Suprapubic skin (tissue), 4 donors: ENCODE measurements at regions not wholly inside any gene's neighbourhood (a gene's known extent, or its start where the extent isn't known, plus 50 kb on each side); places are given as distances from the start of the nearest gene placed in this dataset.
A peak's percentile ranks its signal among the peaks of the same experiment; 100 is the strongest.

Source experiments
- DNase-seq, 2 donors: peaks; one replicate each; pipeline ENCODE4 v3.0.0-alpha.2; 2019; ENCODE audit warnings: low spot score in 2 of 2
- H3K27ac ChIP-seq: fragments of 200-600 bp; sonication (generic); one replicate; pipeline ENCODE4 v1.5.1; 2019
- H3K27me3 ChIP-seq: fragments of 200-600 bp; sonication (generic); one replicate; pipeline ENCODE4 v1.5.1; 2019
- H3K36me3 ChIP-seq: fragments of 200-600 bp; sonication (generic); one replicate; pipeline ENCODE4 v1.5.1; 2019
- H3K4me1 ChIP-seq: fragments of 200-600 bp; sonication (generic); one replicate; pipeline ENCODE4 v1.5.1; 2019
- H3K4me3 ChIP-seq: fragments of 200-600 bp; sonication (generic); one replicate; pipeline ENCODE4 v1.5.1; 2019; ENCODE audit warnings: mild to moderate bottlenecking
- H3K9me3 ChIP-seq: fragments of 200-600 bp; sonication (generic); one replicate; pipeline ENCODE4 v1.5.1; 2019
- CTCF ChIP-seq, 2 donors: fragments of 200-600 bp in 1 of 2; fragments of 450-650 bp in 1 of 2; sonication (generic) in 1 of 2; IDR thresholded peaks; one replicate each; pipeline ENCODE4 v1.5.1; 2016 to 2019; ENCODE audit warnings: antibody characterized with exemption in 2 of 2, mild to moderate bottlenecking in 1 of 2, moderate library complexity in 1 of 2
- EP300 ChIP-seq: sonication (generic); formaldehyde crosslinking; IDR thresholded peaks from one replicate; pipeline ENCODE4 v1.6.1; 2017; ENCODE audit warnings: antibody characterized with exemption
- POLR2A ChIP-seq, 2 donors: fragments of 450-650 bp; IDR thresholded peaks; one replicate each; pipeline ENCODE4 v1.6.1; 2017; ENCODE audit warnings: antibody characterized with exemption in 2 of 2, mild to moderate bottlenecking in 2 of 2, moderate library complexity in 2 of 2
- POLR2AphosphoS5 ChIP-seq, 3 donors: sonication (generic); formaldehyde crosslinking; IDR thresholded peaks; one replicate each; pipeline ENCODE4 v1.6.1; 2017; ENCODE audit warnings: antibody characterized with exemption in 3 of 3
- WGBS: methylation state at CpG from one replicate; pipeline ENCODE4 v1.1.5; 2018; 5-methylcytosine and 5-hydroxymethylcytosine counted together

GRCh38 chrX:115936008-115936407, 234.5 kb upstream of the AGTR2 start:
- DNase-seq: no peak
- Histone ChIP-seq H3K27ac (no peak overlapping the region), H3K27me3 (no peaks in the 10 kb centered on the region), H3K4me3 (no peak overlapping the region), H3K4me1 (no peaks in the 10 kb centered on the region), H3K9me3 (no peaks in the 10 kb centered on the region), H3K36me3 (no peaks in the 10 kb centered on the region)
- TF ChIP-seq POLR2AphosphoS5 (IDR thresholded peaks at IDR 0.05): no peak
- no peak for TF ChIP-seq EP300
- TF ChIP-seq CTCF (IDR thresholded peaks at IDR 0.05): no peak
- no peak for TF ChIP-seq POLR2A (IDR thresholded peaks at IDR 0.05)
- WGBS: 64% methylated on average over 5 of the region's 5 CpGs

GRCh38 chrX:115939070-115939469, 231.5 kb upstream of the AGTR2 start:
- no peak overlapping the region for H3K4me3 ChIP-seq
- no peak for DNase-seq
- no peaks in the 10 kb centered on the region for H3K9me3 ChIP-seq
- H3K36me3 ChIP-seq: no peaks in the 10 kb centered on the region
- H3K4me1 ChIP-seq: no peaks in the 10 kb centered on the region
- no peaks in the 10 kb centered on the region for H3K27me3 ChIP-seq
- 58% methylated on average over 2 of the region's 2 CpGs for WGBS
- TF ChIP-seq POLR2AphosphoS5 (IDR thresholded peaks at IDR 0.05) (no peak), EP300 (no peak), CTCF (IDR thresholded peaks at IDR 0.05) (no peak), POLR2A (IDR thresholded peaks at IDR 0.05) (no peak)
- no peak overlapping the region for H3K27ac ChIP-seq

GRCh38 chrX:115939636-115940160, 230.8 kb upstream of the AGTR2 start:
- no peaks in the 10 kb centered on the region for H3K9me3 ChIP-seq
- TF ChIP-seq POLR2A (IDR thresholded peaks at IDR 0.05) (no peak), CTCF (IDR thresholded peaks at IDR 0.05) (no peak), EP300 (no peak), POLR2AphosphoS5 (IDR thresholded peaks at IDR 0.05) (no peak)
- H3K4me1 ChIP-seq: no peaks in the 10 kb centered on the region
- 96% methylated on average over 2 of the region's 2 CpGs for WGBS
- H3K27ac ChIP-seq: no peak overlapping the region
- H3K27me3 ChIP-seq: no peaks in the 10 kb centered on the region
- no peaks in the 10 kb centered on the region for H3K36me3 ChIP-seq
- DNase-seq: no peak
- no peak overlapping the region for H3K4me3 ChIP-seq

- H3K4me3 ChIP-seq: no peak overlapping the region
- no peaks in the 10 kb centered on the region for H3K27me3 ChIP-seq
- 88% methylated on average over 2 of the region's 2 CpGs for WGBS
- no peak overlapping the region for H3K27ac ChIP-seq
- H3K36me3 ChIP-seq: no peaks in the 10 kb centered on the region
- no peaks in the 10 kb centered on the region for H3K9me3 ChIP-seq
- TF ChIP-seq POLR2AphosphoS5 (IDR thresholded peaks at IDR 0.05) (no peak), POLR2A (IDR thresholded peaks at IDR 0.05) (no peak), CTCF (IDR thresholded peaks at IDR 0.05) (no peak), EP300 (no peak)
- no peak for DNase-seq
- no peaks in the 10 kb centered on the region for H3K4me1 ChIP-seq
Measured at GRCh38 chrX:115940348-115940747, 230.2 kb upstream of the AGTR2 start.

GRCh38 chrX:115940888-115941332, 229.6 kb upstream of the AGTR2 start:
- Histone ChIP-seq H3K9me3 (no peaks in the 10 kb centered on the region), H3K36me3 (no peaks in the 10 kb centered on the region), H3K27ac (no peak overlapping the region), H3K4me3 (no peak overlapping the region), H3K4me1 (no peaks in the 10 kb centered on the region), H3K27me3 (no peaks in the 10 kb centered on the region)
- DNase-seq: peak in 1 of 2 donors; percentile 73
- WGBS: 33% methylated on average over 5 of the region's 7 CpGs
- TF ChIP-seq CTCF (IDR thresholded peaks at IDR 0.05): peak in 1 of 2 donors; percentile 53
- no peak for TF ChIP-seq POLR2AphosphoS5 (IDR thresholded peaks at IDR 0.05)
